DMS 273 treated with DMSO at 0.1 percent for 48 hours (cell line): ENCODE measurements at regions not wholly inside any gene's neighbourhood (a gene's known extent, or its start where the extent isn't known, plus 50 kb on each side); places are given as distances from the start of the nearest gene placed in this dataset.

ENCODE experiments used
- DNase-seq: peaks from one replicate; lab custom pipeline; 2025; lab: John Stamatoyannopoulos, UW

DNA sequence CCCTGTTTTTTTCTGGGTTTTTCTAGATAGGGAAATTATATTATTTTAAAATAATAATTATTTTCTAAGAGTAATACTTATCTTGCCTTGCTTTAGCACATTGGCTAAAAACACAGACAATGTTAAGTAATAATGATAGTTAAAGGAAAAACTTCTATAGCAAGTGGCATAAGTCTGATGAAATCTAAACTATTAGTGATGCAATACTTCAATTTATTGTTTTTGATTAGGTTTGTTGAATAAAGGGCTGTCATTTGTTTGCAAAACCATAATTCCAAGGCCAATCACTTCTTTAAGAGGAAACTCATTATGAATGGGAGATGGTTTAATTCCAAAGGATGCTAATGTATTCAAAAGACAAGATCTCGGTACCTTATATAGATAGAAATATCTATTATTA is 293.8 kb upstream of the FBXL7 start:
- no peak for DNase-seq

DNA sequence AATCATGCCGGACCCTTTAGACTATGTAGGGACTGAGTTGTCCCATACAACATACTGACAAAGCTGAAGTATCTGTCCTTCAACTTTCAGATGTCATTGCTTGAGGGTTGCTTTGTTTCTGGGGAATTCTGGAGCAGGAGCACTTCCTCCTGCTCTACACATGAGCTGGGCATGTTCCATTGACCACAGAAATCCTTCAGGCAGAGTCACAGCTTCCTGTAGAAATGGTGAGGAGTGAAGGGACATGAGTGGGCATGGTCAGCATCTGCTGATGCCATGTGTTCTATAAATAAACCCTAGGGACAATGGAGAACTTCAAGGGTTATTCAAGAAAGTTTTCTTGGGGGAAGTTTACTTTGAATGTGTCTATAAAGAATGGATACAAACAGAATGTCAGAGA is 296.6 kb upstream of the FBXL7 start:
- no peak for DNase-seq

DNA sequence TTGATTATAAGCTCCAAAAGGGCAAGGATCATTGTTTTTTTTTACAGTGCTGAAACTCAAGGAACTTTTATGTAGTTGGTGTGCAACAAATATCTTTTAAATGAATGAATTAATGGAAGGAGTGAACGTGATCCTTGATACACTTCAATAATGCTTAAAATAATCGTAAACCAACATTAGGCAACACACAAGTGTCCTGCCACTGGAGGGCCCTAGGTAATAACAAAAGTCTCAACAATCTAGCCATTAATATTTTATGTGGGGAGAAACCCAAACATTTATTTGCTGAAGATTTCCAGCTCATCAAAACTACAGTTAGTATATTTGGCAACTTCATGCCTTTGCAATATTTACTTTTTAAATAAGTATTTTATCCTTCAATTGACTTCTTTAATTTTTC is 309.0 kb upstream of the FBXL7 start:
- no peak for DNase-seq

DNA sequence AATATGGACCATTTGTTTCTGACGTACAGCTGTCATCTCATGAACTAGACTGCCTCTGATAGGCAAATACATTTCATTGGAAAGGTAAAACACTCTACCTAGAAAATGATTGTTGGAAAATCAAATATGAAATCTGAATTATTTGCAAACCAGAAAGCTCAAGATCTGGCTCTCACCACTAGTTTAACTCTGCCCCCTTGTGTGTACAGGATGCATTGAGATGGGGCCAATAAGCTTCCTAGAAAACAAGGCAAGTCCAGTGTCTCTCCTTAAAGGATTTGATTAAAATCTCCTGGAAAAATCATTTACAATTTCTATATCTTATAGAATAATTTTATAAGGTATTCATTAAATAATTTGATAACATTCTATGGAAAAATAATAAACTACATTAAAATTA is 311.9 kb upstream of the ANKH start:
- no peak for DNase-seq

DNA sequence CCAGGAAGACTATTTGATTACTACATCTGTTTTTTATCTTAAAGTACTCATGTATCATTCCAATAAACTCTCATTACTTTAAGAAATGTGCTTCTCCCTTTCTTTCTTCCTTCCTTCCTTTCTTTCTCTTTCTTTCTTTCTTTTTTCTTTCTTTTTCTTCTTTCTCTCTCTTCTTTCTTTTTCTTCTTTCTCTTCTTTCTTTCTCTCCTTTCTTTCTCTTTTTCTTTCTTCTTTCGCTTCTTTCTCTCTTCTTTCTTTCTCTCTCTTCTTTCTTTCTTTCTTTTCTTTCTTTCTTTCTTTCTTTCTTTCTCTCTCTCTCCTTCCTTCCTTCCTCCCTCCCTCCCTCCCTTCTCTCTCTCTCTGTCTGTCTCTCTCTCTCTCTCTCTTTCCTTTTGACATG is 298.6 kb upstream of the ANKH start:
- no peak for DNase-seq

DNA sequence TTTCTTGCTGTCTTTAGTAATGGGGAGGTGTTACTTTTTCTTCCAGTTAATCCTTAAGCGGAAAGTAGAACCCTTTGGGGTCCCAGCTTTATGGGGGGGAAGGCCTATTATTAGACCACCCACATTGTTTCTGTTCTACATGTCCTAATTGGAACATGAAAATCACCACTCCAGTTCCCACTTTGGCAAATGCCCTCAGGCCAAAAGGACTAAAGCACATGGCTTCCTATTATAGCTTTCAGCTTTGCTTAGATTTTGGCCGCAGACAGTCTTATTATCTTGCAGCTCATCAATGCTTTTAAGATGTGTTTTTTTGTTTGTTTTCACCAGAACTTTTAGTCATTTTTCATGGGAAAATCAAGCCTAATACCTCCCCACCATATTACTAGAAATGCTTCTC is 296.8 kb upstream of the ANKH start:
- DNase-seq, result no peak

DNA sequence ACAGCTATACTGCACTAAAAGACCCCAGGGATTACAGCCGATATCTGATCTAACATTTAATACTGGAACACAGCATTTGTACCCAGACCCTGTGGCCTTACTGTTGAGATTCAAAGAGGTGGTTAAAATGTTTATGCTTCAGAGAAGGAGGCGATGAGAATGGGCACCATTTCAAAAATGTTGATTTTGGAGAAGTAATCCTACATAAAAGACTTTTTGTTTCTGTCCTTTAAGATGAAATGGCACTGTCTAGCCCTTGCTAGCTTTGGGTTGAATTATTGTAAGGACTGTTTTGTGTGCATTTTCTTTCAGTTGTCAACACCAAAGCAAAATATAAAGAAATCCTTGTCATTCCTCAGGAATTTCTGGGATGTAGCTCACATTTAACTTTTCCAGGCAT is 288.5 kb upstream of the ANKH start:
- DNase-seq, result no peak

DNA sequence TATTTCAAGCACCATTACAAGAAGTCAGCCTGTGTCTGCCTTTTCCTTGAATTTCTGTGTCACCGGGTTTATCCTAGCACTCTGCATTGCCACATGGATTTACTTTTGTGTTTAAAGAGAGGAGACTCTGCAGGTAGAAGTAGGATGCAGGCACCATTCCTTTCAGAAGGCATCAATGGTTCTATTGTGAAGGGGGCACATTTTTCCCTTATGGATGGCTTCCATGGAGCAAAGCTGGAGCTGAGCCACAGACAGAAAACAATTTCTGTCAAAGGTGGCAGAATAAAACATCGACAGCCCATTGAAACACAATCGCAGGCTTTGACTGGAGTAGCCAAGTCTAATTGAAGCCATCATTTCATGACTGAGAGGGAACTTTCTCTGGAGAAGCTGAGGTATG is 288.0 kb upstream of the ANKH start:
- DNase-seq, result no peak

GRCh38 chr5:15142458-15142857 is 270.9 kb upstream of the ANKH start:
- DNase-seq, result no peak

DNA sequence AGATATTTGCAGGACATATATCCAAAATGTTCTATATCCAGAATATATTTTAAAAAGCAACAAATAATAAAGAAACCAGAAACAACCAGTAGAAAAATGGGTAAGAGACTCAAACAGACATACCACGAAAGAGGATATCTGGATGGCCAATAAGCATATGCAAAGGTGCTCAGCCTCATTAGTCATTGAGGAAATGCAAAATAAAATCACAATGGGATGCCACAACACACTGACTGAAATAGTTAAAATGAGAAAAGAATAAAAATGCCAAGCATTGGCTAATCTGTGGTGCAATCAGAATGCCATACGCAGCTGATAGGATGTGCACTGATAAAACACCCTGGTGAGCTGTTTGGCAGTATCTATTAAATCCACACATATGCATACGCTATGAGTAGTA is 265.8 kb upstream of the ANKH start:
- no peak for DNase-seq

- DNase-seq, result no peak
Measured at GRCh38 chr5:15135661-15136060, 264.1 kb upstream of the ANKH start.

- no peak for DNase-seq
Measured at GRCh38 chr5:15133456-15133965, 261.9 kb upstream of the ANKH start.

- no peak for DNase-seq
Measured at GRCh38 chr5:15132816-15133405, 261.3 kb upstream of the ANKH start.

DNA sequence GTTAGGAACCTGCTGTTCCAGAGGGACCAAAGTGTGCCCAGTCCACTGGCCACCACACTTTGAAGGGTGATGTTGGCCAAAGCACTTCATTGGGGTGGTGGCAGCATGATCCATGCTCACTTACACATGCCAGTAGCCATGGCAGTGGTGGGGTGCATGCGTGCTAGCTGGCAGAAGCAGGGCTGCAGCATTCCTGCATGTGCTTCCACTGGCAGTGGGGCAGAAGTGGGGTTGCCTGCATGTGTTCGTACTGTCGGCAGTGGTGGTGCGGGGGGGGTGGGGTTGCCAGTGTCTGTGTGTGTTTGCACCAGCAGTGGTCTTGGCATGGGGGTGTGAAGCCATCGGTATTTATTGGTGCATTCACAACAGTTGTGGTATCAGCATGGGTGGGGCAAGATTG is 260.3 kb upstream of the ANKH start:
- DNase-seq, result no peak

DNA sequence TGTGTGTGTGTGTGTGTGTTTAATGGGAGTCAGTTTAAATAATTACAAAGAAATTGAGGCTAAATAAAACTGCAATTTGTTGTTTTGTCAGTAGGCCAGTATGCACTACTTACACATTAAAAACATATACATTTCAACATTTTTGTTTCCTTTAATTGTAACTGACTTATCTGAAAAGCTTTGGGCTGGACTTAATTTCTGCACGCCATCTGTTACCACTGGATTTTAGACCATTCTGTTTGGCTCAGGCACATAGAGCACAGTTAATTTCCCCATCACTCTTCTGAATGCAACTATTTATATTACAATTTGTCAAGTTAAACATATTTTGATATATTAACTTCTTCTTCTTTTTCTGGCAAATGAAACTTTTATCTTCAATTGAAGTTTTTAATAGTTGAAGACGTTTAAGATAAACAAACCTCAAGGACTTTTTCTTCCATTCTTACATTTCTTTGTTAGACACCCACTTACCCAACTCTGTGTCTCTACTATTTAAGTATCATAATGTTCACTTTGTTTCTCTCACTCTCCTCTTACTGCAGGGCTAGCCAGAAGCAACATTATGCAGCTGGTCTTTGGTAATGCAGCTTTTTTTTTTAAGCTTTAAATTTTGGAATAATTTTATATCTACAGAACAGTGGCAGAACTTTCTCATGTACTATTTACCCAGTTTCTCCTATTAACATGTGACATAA is 253.4 kb upstream of the ANKH start:
- peak; percentile 9 for DNase-seq

- no peak for DNase-seq
Measured at GRCh38 chr5:15124461-15124860, 252.9 kb upstream of the ANKH start.

GRCh38 chr5:15117688-15118087 is 246.1 kb upstream of the ANKH start:
- DNase-seq, result no peak

DNA sequence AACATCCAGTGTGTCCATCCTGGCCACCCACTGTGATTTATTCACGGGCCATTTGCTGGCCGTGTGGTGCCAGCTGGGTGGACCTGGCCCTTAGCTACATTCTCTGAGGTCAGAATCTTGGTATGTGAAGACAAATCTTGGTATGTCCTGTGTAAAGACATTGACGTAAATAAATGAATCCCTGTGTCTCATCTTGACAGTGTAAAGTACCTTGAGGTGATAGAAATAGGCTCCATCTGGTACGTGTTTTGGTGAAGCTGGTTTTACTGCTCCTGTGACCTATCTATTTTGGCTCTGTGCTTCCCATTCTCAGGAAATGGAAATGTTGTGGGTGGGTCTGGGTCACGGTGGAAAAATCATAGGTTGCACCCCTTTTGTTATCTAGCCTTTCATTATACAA is 245.4 kb upstream of the ANKH start:
- no peak for DNase-seq

DNA sequence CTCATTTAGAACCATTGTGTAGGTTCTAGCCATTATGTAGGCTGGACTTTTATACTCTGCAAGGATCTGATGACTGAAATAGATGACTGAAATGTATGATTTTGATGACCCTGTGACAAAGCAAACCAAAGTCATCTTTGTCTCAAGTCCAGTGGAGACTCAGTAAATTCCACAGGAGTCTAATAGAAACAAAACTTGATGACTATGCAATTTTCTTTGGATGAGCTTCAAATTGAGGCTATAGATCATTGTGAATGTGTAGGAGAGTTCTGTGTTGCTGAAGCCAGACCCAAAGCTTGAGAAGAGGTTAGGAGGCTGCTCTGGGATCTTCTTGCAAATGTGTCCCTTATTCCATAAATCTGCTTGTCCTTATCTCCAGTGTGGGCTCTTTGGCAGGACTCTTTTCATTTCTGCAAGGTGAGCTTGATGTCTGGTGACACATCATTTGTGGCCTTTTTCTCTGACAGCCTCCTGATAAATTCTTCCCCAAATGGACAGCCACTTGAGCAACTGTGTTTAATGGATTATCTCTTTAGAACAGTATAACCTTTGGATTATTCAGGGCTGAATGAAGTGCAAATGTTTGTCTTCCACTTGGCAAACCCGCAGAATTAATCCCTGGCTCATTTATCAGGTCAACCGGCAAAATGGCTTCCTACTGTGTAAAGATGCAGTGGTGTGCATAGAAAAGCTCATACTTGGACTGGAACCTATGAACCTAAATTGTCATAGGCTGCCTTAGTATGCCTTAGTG is 235.1 kb upstream of the ANKH start:
- no peak for DNase-seq

- DNase-seq, result peak; percentile 7
Measured at GRCh38 chr5:15105799-15106393, 234.3 kb upstream of the ANKH start.

DNA sequence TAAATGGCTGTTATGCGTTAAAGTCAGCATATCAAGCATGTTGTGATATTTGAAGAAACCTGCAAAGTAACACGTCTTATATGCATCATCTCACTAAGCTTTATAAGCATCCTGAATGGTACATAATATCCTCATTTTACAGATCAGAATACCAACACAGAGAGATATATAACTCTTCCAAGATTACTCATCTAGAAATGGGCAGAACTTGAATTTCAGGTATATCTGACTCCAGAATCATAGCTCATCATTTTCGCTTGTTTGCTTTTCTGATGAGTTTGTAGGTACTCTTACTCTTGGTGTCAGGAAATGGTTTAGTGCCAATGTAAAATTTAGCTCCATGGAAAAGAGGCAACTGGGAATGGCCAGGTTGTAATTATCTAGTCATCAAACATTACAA is 232.3 kb upstream of the ANKH start:
- DNase-seq, result no peak

- DNase-seq, result no peak
Measured at GRCh38 chr5:15103130-15103529, 231.6 kb upstream of the ANKH start.

GRCh38 chr5:15097552-15097951 is 226.0 kb upstream of the ANKH start:
- no peak for DNase-seq
